Keratinocyte (primary cell): ENCODE measurements at regions not wholly inside any gene's neighbourhood (a gene's known extent, or its start where the extent isn't known, plus 50 kb on each side); places are given as distances from the start of the nearest gene placed in this dataset.

Experiments used
- DNase-seq: peaks from one replicate; pipeline ENCODE4 v3.0.0-alpha.2; 2011; ENCODE audit warnings: low read depth, missing footprints, low spot score
- FAIRE-seq: peaks from 2 replicates; lab custom pipeline; 2011; peaks lifted over from hg19 to GRCh38; lab: Jason Lieb, UNC
- H2AFZ ChIP-seq: 2 replicates; pipeline ENCODE4 v1.6.0; 2012; ENCODE audit warnings: low read length, control low read depth, inconsistent platforms; ENCODE audit not compliant: control insufficient read depth
- H3K27ac ChIP-seq: 2 replicates; pipeline ENCODE4 v1.5.1; 2011; ENCODE audit warnings: low read length; ENCODE audit not compliant: control insufficient read depth, insufficient read depth
- H3K27me3 ChIP-seq: 3 replicates; pipeline ENCODE4 v1.6.0; 2011; ENCODE audit warnings: low read length; ENCODE audit not compliant: control insufficient read depth, insufficient read depth; ENCODE audit errors: extremely low read depth
- H3K36me3 ChIP-seq, 2 experiments: 2 replicates in 1 of 2; 3 replicates in 1 of 2; pipeline ENCODE4 v1.5.1; 2011; ENCODE audit warnings: low read length in 2 of 2, mild to moderate bottlenecking in 1 of 2; ENCODE audit not compliant: control insufficient read depth in 2 of 2, insufficient read depth in 2 of 2; ENCODE audit errors: extremely low read depth in 1 of 2
- H3K4me1 ChIP-seq: 3 replicates; pipeline ENCODE4 v1.5.1; 2011; ENCODE audit warnings: low read length; ENCODE audit not compliant: control insufficient read depth, insufficient read depth; ENCODE audit errors: extremely low read depth
- H3K4me2 ChIP-seq: 3 replicates; pipeline ENCODE4 v1.6.0; 2011; ENCODE audit warnings: low read depth, low read length; ENCODE audit not compliant: control insufficient read depth, insufficient read depth; ENCODE audit errors: extremely low read depth
- H3K4me3 ChIP-seq, 3 experiments: fragments of 200-600 bp in 1 of 3; sonication (generic) in 1 of 3; 2 replicates in 2 of 3; 3 replicates in 1 of 3; pipeline ENCODE4 v1.5.1; 2011 to 2016; ENCODE audit warnings: low read length in 3 of 3, mild to moderate bottlenecking in 3 of 3, control low read depth in 2 of 3, inconsistent platforms in 1 of 3, low read depth in 1 of 3, mixed read lengths in 1 of 3, mixed run types in 1 of 3, moderate library complexity in 1 of 3; ENCODE audit not compliant: control insufficient read depth in 2 of 3, insufficient read depth in 2 of 3; ENCODE audit errors: extremely low read depth in 1 of 3
- H3K79me2 ChIP-seq: 2 replicates; pipeline ENCODE4 v1.6.0; 2012; ENCODE audit warnings: low read length; ENCODE audit not compliant: control insufficient read depth, insufficient read depth
- H3K9ac ChIP-seq: 3 replicates; pipeline ENCODE4 v1.6.0; 2011; ENCODE audit warnings: low read length; ENCODE audit not compliant: control insufficient read depth, insufficient read depth; ENCODE audit errors: extremely low read depth
- H3K9me1 ChIP-seq: 3 replicates; pipeline ENCODE4 v1.6.0; 2011; ENCODE audit warnings: low read length; ENCODE audit not compliant: control insufficient read depth, insufficient read depth; ENCODE audit errors: extremely low read depth
- H3K9me3 ChIP-seq: 2 replicates; pipeline ENCODE4 v1.5.1; 2012; ENCODE audit warnings: low read depth, low read length; ENCODE audit not compliant: control insufficient read depth
- H4K20me1 ChIP-seq: 3 replicates; pipeline ENCODE4 v1.6.0; 2011; ENCODE audit warnings: low read length; ENCODE audit not compliant: control insufficient read depth, insufficient read depth; ENCODE audit errors: extremely low read depth
- EZH2 ChIP-seq: IDR thresholded peaks from one replicate; pipeline ENCODE4 v1.6.1; 2012; ENCODE audit warnings: inconsistent platforms, mild to moderate bottlenecking, low read length, moderate library complexity
- dilution Hi-C: fragments of 300-500 bp; cut with MboI; formaldehyde crosslinking; loops from one replicate; pipeline ENCODE4 v1.7.0; 2020; ENCODE audit warnings: low sequenced_read_pairs; ENCODE audit not compliant: extremely low pct_ligation_motif_present
- TF ChIP-seq, protein P1 (sequence below), 3 experiments: IDR thresholded peaks in 1 of 3; conservative IDR thresholded peaks in 1 of 3; optimal IDR thresholded peaks in 1 of 3; 2 replicates in 2 of 3; 3 replicates in 1 of 3; pipeline versions ENCODE3 to v1.5.1; 2011; ENCODE audit warnings: low read length in 3 of 3, mild to moderate bottlenecking in 3 of 3, moderate library complexity in 2 of 3, control low read depth in 1 of 3, inconsistent platforms in 1 of 3; ENCODE audit not compliant: insufficient read depth in 2 of 3; ENCODE audit errors: extremely low read depth in 1 of 3

DNA sequence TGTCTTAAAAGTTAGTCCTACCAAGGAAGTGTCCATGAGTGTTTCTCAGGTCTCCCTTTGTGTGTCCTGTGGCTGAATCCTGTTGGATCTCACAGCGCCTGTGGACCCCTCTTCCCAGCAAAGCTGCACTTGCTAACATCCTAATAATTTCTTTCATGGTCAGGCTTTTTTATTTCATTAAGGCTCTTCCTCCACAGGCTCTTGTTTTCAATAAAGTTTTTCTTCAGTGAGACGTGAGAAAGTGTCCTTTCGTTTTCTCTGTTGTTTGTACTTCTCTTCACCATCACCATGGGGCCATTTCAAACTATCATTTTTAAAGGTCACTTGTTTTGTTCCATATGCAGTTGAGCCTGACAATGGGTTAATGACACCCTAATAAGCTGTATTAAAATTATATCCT is 231.5 kb downstream of the LMO4 start:
- Histone ChIP-seq H3K4me1 (no peaks in the 10 kb centered on the region), H3K4me3 (no peak overlapping the region), H3K9me1 (no peaks in the 10 kb centered on the region), H3K27ac (no peak overlapping the region), H3K4me2 (no peak overlapping the region), H3K79me2 (no peaks in the 10 kb centered on the region), H3K27me3 (no peaks in the 10 kb centered on the region), H4K20me1 (no peaks in the 10 kb centered on the region), H3K9ac (no peak overlapping the region), H3K9me3 (no peaks in the 10 kb centered on the region), H2AFZ (no peak overlapping the region), H3K36me3 (no peaks in the 10 kb centered on the region)
- no peak for FAIRE-seq
- no peak for TF ChIP-seq EZH2
- TF ChIP-seq, protein P1, sequence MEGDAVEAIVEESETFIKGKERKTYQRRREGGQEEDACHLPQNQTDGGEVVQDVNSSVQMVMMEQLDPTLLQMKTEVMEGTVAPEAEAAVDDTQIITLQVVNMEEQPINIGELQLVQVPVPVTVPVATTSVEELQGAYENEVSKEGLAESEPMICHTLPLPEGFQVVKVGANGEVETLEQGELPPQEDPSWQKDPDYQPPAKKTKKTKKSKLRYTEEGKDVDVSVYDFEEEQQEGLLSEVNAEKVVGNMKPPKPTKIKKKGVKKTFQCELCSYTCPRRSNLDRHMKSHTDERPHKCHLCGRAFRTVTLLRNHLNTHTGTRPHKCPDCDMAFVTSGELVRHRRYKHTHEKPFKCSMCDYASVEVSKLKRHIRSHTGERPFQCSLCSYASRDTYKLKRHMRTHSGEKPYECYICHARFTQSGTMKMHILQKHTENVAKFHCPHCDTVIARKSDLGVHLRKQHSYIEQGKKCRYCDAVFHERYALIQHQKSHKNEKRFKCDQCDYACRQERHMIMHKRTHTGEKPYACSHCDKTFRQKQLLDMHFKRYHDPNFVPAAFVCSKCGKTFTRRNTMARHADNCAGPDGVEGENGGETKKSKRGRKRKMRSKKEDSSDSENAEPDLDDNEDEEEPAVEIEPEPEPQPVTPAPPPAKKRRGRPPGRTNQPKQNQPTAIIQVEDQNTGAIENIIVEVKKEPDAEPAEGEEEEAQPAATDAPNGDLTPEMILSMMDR (optimal IDR thresholded peaks at IDR 0.05 in 1 of 3, IDR thresholded peaks at IDR 0.05 in 1 of 3, conservative IDR thresholded peaks at IDR 0.05 in 1 of 3; ENCODE audit: extremely low read depth in 1 of 3, insufficient read depth in 2 of 3, low read length in 3 of 3), result no peak
- DNase-seq, result no peak
- dilution Hi-C loops, result no loop called here

DNA sequence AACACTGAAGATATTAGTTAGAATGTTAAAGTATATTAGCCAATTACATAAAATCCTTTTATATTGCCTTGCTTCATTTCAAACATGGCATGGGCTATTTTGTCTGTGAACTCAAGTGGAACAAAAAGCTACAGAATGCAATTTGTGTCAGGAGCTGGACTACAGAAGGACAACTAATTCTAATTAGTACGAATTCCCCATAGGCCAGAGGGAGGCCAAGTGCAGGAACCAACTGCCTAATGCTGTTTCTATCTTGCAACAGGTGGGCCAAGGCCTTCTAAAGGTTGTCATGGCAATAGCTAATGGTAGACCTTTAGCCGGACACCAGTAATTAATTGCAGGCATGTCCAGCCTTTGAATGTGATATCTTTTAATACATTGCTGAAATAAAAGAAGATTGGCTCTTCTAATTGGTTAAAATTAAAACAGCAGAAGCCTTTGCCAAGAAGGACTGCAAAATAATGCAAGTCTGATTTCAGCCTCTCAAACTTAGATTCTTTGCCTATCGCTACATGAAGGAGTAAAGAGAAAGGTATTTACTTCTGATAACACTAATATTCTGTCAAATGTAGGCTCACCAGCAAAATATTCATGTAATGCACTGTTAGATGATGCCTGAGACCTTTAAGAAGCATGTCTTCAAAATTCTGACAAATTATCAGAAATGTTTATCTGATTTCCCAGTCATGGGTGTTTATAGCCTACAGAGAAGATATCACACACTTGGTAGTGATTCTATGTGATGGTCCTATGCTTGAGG is 232.1 kb downstream of the LMO4 start:
- no peaks in the 10 kb centered on the region for H3K4me1 ChIP-seq
- no peaks in the 10 kb centered on the region for H4K20me1 ChIP-seq
- no peaks in the 10 kb centered on the region for H3K79me2 ChIP-seq
- dilution Hi-C loops, result no loop called here
- H2AFZ ChIP-seq, result no peak overlapping the region
- H3K27me3 ChIP-seq, result no peaks in the 10 kb centered on the region
- H3K4me2 ChIP-seq, result no peak overlapping the region
- no peak overlapping the region for H3K4me3 ChIP-seq
- TF ChIP-seq EZH2, result no peak
- TF ChIP-seq, protein P1 (optimal IDR thresholded peaks at IDR 0.05 in 1 of 3, IDR thresholded peaks at IDR 0.05 in 1 of 3, conservative IDR thresholded peaks at IDR 0.05 in 1 of 3; ENCODE audit: extremely low read depth in 1 of 3, insufficient read depth in 2 of 3, low read length in 3 of 3), result no peak
- FAIRE-seq (no peak), DNase-seq (no peak)
- H3K36me3 ChIP-seq, result no peaks in the 10 kb centered on the region
- no peak overlapping the region for H3K27ac ChIP-seq
- H3K9me1 ChIP-seq, result no peaks in the 10 kb centered on the region
- H3K9me3 ChIP-seq, result no peaks in the 10 kb centered on the region
- no peak overlapping the region for H3K9ac ChIP-seq
